Activated naive CD4-positive, alpha-beta T cell treated with anti-CD3 and anti-CD28 coated beads, Interleukin-2, amount 50 U/mL, for 72 hours (primary cell): ENCODE measurements at regions not wholly inside any gene's neighbourhood (a gene's known extent, or its start where the extent isn't known, plus 50 kb on each side); places are given as distances from the start of the nearest gene placed in this dataset.

Source experiments
- ATAC-seq, 2 donors: fragments of 150-1000 bp; cut with Tn5 transposase; 2 replicates each; pipeline ENCODE4 v1.10.0; 2021; ENCODE audit warnings: mild to moderate bottlenecking in 2 of 2, moderate library complexity in 2 of 2
- DNase-seq, 2 donors: peaks; one replicate each; pipeline ENCODE4 v3.0.0; 2021 to 2022; ENCODE audit warnings: low spot score in 2 of 2
- H3K27ac Mint-ChIP-seq, 2 donors: one replicate each; pipeline ENCODE4 v1.8.0; 2022; ENCODE audit warnings: mild to moderate bottlenecking in 2 of 2, mixed read lengths in 2 of 2
- H3K36me3 Mint-ChIP-seq, 2 donors: one replicate each; pipeline ENCODE4 v1.8.0; 2022; ENCODE audit warnings: mixed read lengths in 2 of 2
- H3K9me3 Mint-ChIP-seq, 2 donors: one replicate each; pipeline ENCODE4 v1.8.0; 2022; ENCODE audit warnings: mixed read lengths in 2 of 2

GRCh38 chr18:46425511-46425910 is 231.5 kb downstream of the LOXHD1 start:
- H3K36me3 Mint-ChIP-seq: no peaks in the 10 kb centered on the region
- H3K9me3 Mint-ChIP-seq: no peaks in the 10 kb centered on the region
- ATAC-seq: no peak
- peak overlapping the region in 1 of 2 donors; percentile 6 for H3K27ac Mint-ChIP-seq
- DNase-seq: no peak

GRCh38 chr18:46426021-46426678 is 230.9 kb downstream of the LOXHD1 start:
- Mint-ChIP-seq H3K27ac (no peak overlapping the region), H3K36me3 (no peaks in the 10 kb centered on the region), H3K9me3 (no peaks in the 10 kb centered on the region)
- ATAC-seq: no peak
- DNase-seq: no peak

GRCh38 chr18:46426679-46427047 is 230.4 kb downstream of the LOXHD1 start:
- H3K27ac Mint-ChIP-seq: no peak overlapping the region
- H3K36me3 Mint-ChIP-seq: no peaks in the 10 kb centered on the region

More at GRCh38 chr18:46426679-46427047, 230.4 kb downstream of the LOXHD1 start:
- no peaks in the 10 kb centered on the region for H3K9me3 Mint-ChIP-seq
- DNase-seq (no peak), ATAC-seq (no peak)
